ENCODE measurements at regions not wholly inside any gene's neighbourhood (a gene's known extent, or its start where the extent isn't known, plus 50 kb on each side); places are given as distances from the start of the nearest gene placed in this dataset.
A peak's percentile ranks its signal among the peaks of the same experiment; 100 is the strongest.

GRCh38 chr2:162914161-162914560, 75.6 kb upstream of the KCNH7 start:
- TF ChIP-seq CTCF (IDR thresholded peaks at IDR 0.05; ENCODE audit: unreplicated experiment in 3 of 3): no peak
- no peaks in the 10 kb centered on the region for H3K4me1 Mint-ChIP-seq
- H3K4me3 Mint-ChIP-seq: no peak overlapping the region
- no peaks in the 10 kb centered on the region for H3K36me3 Mint-ChIP-seq (ENCODE audit: low read depth)
- H3K9me3 Mint-ChIP-seq: no peaks in the 10 kb centered on the region
- H3K27ac Mint-ChIP-seq: no peak overlapping the region
- no peaks in the 10 kb centered on the region for H3K27me3 Mint-ChIP-seq (ENCODE audit: low read depth)

- H3K4me1 Mint-ChIP-seq: no peaks in the 10 kb centered on the region
- no peaks in the 10 kb centered on the region for H3K36me3 Mint-ChIP-seq (ENCODE audit: low read depth)
- H3K27ac Mint-ChIP-seq: no peak overlapping the region
- no peaks in the 10 kb centered on the region for H3K9me3 Mint-ChIP-seq
- no peak for TF ChIP-seq CTCF (IDR thresholded peaks at IDR 0.05; ENCODE audit: unreplicated experiment in 3 of 3)
- H3K27me3 Mint-ChIP-seq (ENCODE audit: low read depth): no peaks in the 10 kb centered on the region
- no peak overlapping the region for H3K4me3 Mint-ChIP-seq
Measured at GRCh38 chr2:162912787-162913186, 74.2 kb upstream of the KCNH7 start.

GRCh38 chr2:162908567-162908966, 70.0 kb upstream of the KCNH7 start:
- Mint-ChIP-seq H3K27me3 (ENCODE audit: low read depth) (no peaks in the 10 kb centered on the region), H3K9me3 (no peaks in the 10 kb centered on the region), H3K4me1 (no peaks in the 10 kb centered on the region), H3K36me3 (ENCODE audit: low read depth) (no peaks in the 10 kb centered on the region), H3K27ac (no peak overlapping the region), H3K4me3 (no peak overlapping the region)
- no peak for TF ChIP-seq CTCF (IDR thresholded peaks at IDR 0.05; ENCODE audit: unreplicated experiment in 3 of 3)

GRCh38 chr2:162890690-162891311, 52.2 kb upstream of the KCNH7 start:
- H3K27ac Mint-ChIP-seq: no peak overlapping the region
- peak; percentile 66 to 90 (median 71) for TF ChIP-seq CTCF (IDR thresholded peaks at IDR 0.05; ENCODE audit: unreplicated experiment in 3 of 3)
- no peaks in the 10 kb centered on the region for H3K4me1 Mint-ChIP-seq
- H3K4me3 Mint-ChIP-seq: no peak overlapping the region
- no peaks in the 10 kb centered on the region for H3K27me3 Mint-ChIP-seq (ENCODE audit: low read depth)
- no peaks in the 10 kb centered on the region for H3K36me3 Mint-ChIP-seq (ENCODE audit: low read depth)
- no peaks in the 10 kb centered on the region for H3K9me3 Mint-ChIP-seq

- Mint-ChIP-seq H3K27ac (no peak overlapping the region), H3K4me1 (no peaks in the 10 kb centered on the region), H3K36me3 (ENCODE audit: low read depth) (no peaks in the 10 kb centered on the region), H3K9me3 (no peaks in the 10 kb centered on the region), H3K27me3 (ENCODE audit: low read depth) (no peaks in the 10 kb centered on the region), H3K4me3 (no peak overlapping the region)
- no peak for TF ChIP-seq CTCF (IDR thresholded peaks at IDR 0.05; ENCODE audit: unreplicated experiment in 3 of 3)
Measured at GRCh38 chr2:162888652-162889051, 50.1 kb upstream of the KCNH7 start.

Measured in nephron (organoid).